H1 (cell line): ENCODE measurements at regions not wholly inside any gene's neighbourhood (a gene's known extent, or its start where the extent isn't known, plus 50 kb on each side); places are given as distances from the start of the nearest gene placed in this dataset.

Experiments
- CTCF ChIA-PET: fragments of 300-600 bp; sonication (Branson Sonifier 250); formaldehyde crosslinking; loops from one replicate; lab custom pipeline; 2021; ENCODE audit not compliant: partially characterized antibody; lab: Charles Lee
- POLR2A ChIA-PET: fragments of 300-600 bp; sonication (Branson Sonifier 250); formaldehyde crosslinking; loops from one replicate; lab custom pipeline; 2021; ENCODE audit warnings: inconsistent platforms; ENCODE audit not compliant: partially characterized antibody; lab: Charles Lee
- DNase-seq, 2 experiments: peaks; one replicate each; pipeline versions ENCODE4 v3.0.0 to v3.0.0-alpha.2; 2010 to 2022; ENCODE audit warnings: low spot score in 2 of 2, low read depth in 1 of 2, mixed read lengths in 1 of 2
- FAIRE-seq: peaks from 2 replicates; lab custom pipeline; 2011; peaks lifted over from hg19 to GRCh38; lab: Jason Lieb, UNC
- H2AFZ ChIP-seq: 2 replicates; pipeline ENCODE4 v1.8.1; 2012; ENCODE audit warnings: low read length, inconsistent platforms
- H2AK5ac ChIP-seq: 2 replicates; pipeline ENCODE4 v1.6.1; 2013; ENCODE audit warnings: low read depth, low read length
- H2BK120ac ChIP-seq: replicated peaks from 2 replicates; pipeline ENCODE3; 2013; ENCODE audit warnings: low read depth, low read length, inconsistent platforms
- H2BK12ac ChIP-seq: 2 replicates; pipeline ENCODE4 v1.6.1; 2013; ENCODE audit warnings: low read depth, low read length
- H2BK15ac ChIP-seq: 2 replicates; pipeline ENCODE4 v1.6.1; 2013; ENCODE audit warnings: low read length
- H2BK20ac ChIP-seq: 2 replicates; pipeline ENCODE4 v1.6.1; 2013; ENCODE audit warnings: low read length
- H2BK5ac ChIP-seq: 2 replicates; pipeline ENCODE4 v1.6.1; 2013; ENCODE audit warnings: low read depth, low read length
- H3K14ac ChIP-seq: 2 replicates; pipeline ENCODE4 v1.6.1; 2013; ENCODE audit warnings: inconsistent platforms; ENCODE audit not compliant: insufficient read length
- H3K18ac ChIP-seq: 2 replicates; pipeline ENCODE4 v1.6.1; 2013; ENCODE audit warnings: low read length; ENCODE audit errors: extremely low read depth
- H3K23ac ChIP-seq: 2 replicates; pipeline ENCODE4 v1.6.1; 2013; ENCODE audit warnings: inconsistent platforms; ENCODE audit not compliant: insufficient read length
- H3K23me2 ChIP-seq: 2 replicates; pipeline ENCODE4 v1.6.1; 2013; ENCODE audit warnings: low read depth, low read length
- H3K27ac ChIP-seq: 2 replicates; pipeline ENCODE4 v1.6.1; 2011; ENCODE audit warnings: low read depth, low read length, inconsistent platforms
- H3K27me3 ChIP-seq, 4 experiments: replicated peaks in 1 of 4; 1 replicate in 1 of 4; 2 replicates in 3 of 4; pipeline versions ENCODE4 v1.6.1 to v1.8.1; 2011 to 2013; ENCODE audit warnings: low read length in 3 of 4, mild to moderate bottlenecking in 3 of 4, inconsistent platforms in 2 of 4, mixed read lengths in 2 of 4, moderate library complexity in 1 of 4; ENCODE audit not compliant: control insufficient read depth in 3 of 4, insufficient read depth in 3 of 4; ENCODE audit errors: extremely low read depth in 1 of 4
- H3K36me3 ChIP-seq, 4 experiments: 2 replicates each; pipeline versions ENCODE4 v1.6.1 to v1.8.1; 2011 to 2013; ENCODE audit warnings: mild to moderate bottlenecking in 4 of 4, low read length in 3 of 4, moderate library complexity in 2 of 4, control low read depth in 1 of 4, inconsistent platforms in 1 of 4; ENCODE audit not compliant: insufficient read depth in 4 of 4, control insufficient read depth in 2 of 4
- H3K4ac ChIP-seq: replicated peaks from 2 replicates; pipeline ENCODE3; 2013; ENCODE audit warnings: low read length, low read depth, mixed read lengths, inconsistent platforms; ENCODE audit not compliant: insufficient read length
- H3K4me1 ChIP-seq, 4 experiments: replicated peaks in 1 of 4; 1 replicate in 1 of 4; 2 replicates in 3 of 4; pipeline versions ENCODE4 v1.6.1 to v1.8.1; 2011 to 2013; ENCODE audit warnings: low read length in 3 of 4, inconsistent platforms in 2 of 4, mixed read lengths in 1 of 4; ENCODE audit not compliant: insufficient read depth in 4 of 4, control insufficient read depth in 3 of 4
- H3K4me2 ChIP-seq, 2 experiments: 2 replicates each; pipeline versions ENCODE4 v1.6.1 to v1.8.1; 2011 to 2013; ENCODE audit warnings: low read depth in 2 of 2, low read length in 2 of 2, control low read depth in 1 of 2, inconsistent platforms in 1 of 2, mild to moderate bottlenecking in 1 of 2; ENCODE audit not compliant: insufficient read depth in 1 of 2
- H3K4me3 ChIP-seq, 4 experiments: fragments of 200-600, 300-600 bp in 1 of 4; sonication (generic), shearing (Covaris generic), sonication (Bioruptor Twin) in 1 of 4; 2 replicates each; pipeline versions ENCODE4 v1.5.1 to v1.8.1; 2011 to 2016; ENCODE audit warnings: low read length in 4 of 4, low read depth in 3 of 4, control low read depth in 2 of 4, inconsistent platforms in 2 of 4, mild to moderate bottlenecking in 2 of 4, mixed read lengths in 1 of 4, moderate library complexity in 1 of 4; ENCODE audit not compliant: insufficient read depth in 2 of 4; ENCODE audit errors: extremely low read depth in 1 of 4
- H3K56ac ChIP-seq: replicated peaks from 2 replicates; pipeline ENCODE3; 2013; ENCODE audit warnings: low read depth, mild to moderate bottlenecking, mixed read lengths, low read length, inconsistent platforms; ENCODE audit not compliant: insufficient read length
- H3K79me1 ChIP-seq: 2 replicates; pipeline ENCODE4 v1.6.1; 2013; ENCODE audit warnings: low read depth, low read length, control low read depth
- H3K79me2 ChIP-seq, 2 experiments: 2 replicates each; pipeline versions ENCODE4 v1.6.1 to v1.8.1; 2012 to 2013; ENCODE audit warnings: low read length in 2 of 2, mild to moderate bottlenecking in 2 of 2, inconsistent platforms in 1 of 2; ENCODE audit not compliant: insufficient read depth in 2 of 2, control insufficient read depth in 1 of 2
- H3K9ac ChIP-seq, 4 experiments: replicated peaks in 1 of 4; 1 replicate in 1 of 4; 2 replicates in 3 of 4; pipeline versions ENCODE4 v1.6.1 to v1.8.1; 2011 to 2013; ENCODE audit warnings: low read depth in 3 of 4, low read length in 3 of 4, control low read depth in 2 of 4, mild to moderate bottlenecking in 2 of 4, moderate library complexity in 2 of 4, inconsistent platforms in 1 of 4; ENCODE audit errors: extremely low read depth in 1 of 4
- H3K9me3 ChIP-seq, 2 experiments: 2 replicates each; pipeline versions ENCODE4 v1.6.1 to v1.8.1; 2012 to 2013; ENCODE audit warnings: mild to moderate bottlenecking in 2 of 2, moderate library complexity in 2 of 2, control low read depth in 1 of 2, inconsistent platforms in 1 of 2, low read depth in 1 of 2, low read length in 1 of 2, mixed read lengths in 1 of 2; ENCODE audit not compliant: insufficient read depth in 2 of 2
- H4K20me1 ChIP-seq, 2 experiments: replicated peaks in 1 of 2; 2 replicates each; pipeline versions ENCODE3 to v1.8.1; 2011 to 2013; ENCODE audit warnings: inconsistent platforms in 2 of 2, low read length in 2 of 2, mild to moderate bottlenecking in 1 of 2; ENCODE audit not compliant: insufficient read depth in 2 of 2, control insufficient read depth in 1 of 2
- H4K5ac ChIP-seq: 2 replicates; pipeline ENCODE4 v1.6.1; 2013; ENCODE audit warnings: low read length, low read depth, mixed read lengths, inconsistent platforms; ENCODE audit not compliant: insufficient read length
- H4K8ac ChIP-seq: 2 replicates; pipeline ENCODE4 v1.8.0; 2013; ENCODE audit warnings: mild to moderate bottlenecking, moderate library complexity, low read length, inconsistent platforms; ENCODE audit not compliant: insufficient read depth; ENCODE audit errors: extremely low read depth
- H4K91ac ChIP-seq: replicated peaks from 2 replicates; pipeline ENCODE3; 2013; ENCODE audit warnings: low read length, mixed read lengths, inconsistent platforms; ENCODE audit not compliant: insufficient read length
- KDM1A ChIP-seq: fragments of 200-600, 300-600 bp; sonication (generic); IDR thresholded peaks from 2 replicates; pipeline ENCODE4 v1.7.1; 2016; ENCODE audit warnings: mild to moderate bottlenecking, low read length, borderline replicate concordance
- SP2 ChIP-seq: IDR thresholded peaks from 2 replicates; pipeline ENCODE4 v1.6.1; 2012; ENCODE audit warnings: mild to moderate bottlenecking, low read length, inconsistent platforms
- TAF7 ChIP-seq: optimal IDR thresholded peaks from 2 replicates; pipeline ENCODE3; 2011; ENCODE audit warnings: low read depth, mild to moderate bottlenecking, inconsistent platforms, low read length, moderate library complexity, borderline replicate concordance
- TEAD4 ChIP-seq: IDR thresholded peaks from 2 replicates; pipeline ENCODE4 v1.6.1; 2012; ENCODE audit warnings: low read depth, low read length, inconsistent platforms, mixed read lengths
- WGBS, 2 experiments: shearing (Covaris generic) in 1 of 2; methylation state at CpG; one replicate each; pipeline versions ENCODE4 v1.1.6 to v1.1.7; 2013 to 2015; ENCODE audit warnings: low lambda C conversion rate in 2 of 2, mixed read lengths in 2 of 2, inconsistent platforms in 1 of 2, low coverage in 1 of 2, missing lambda C conversion rate in 1 of 2; ENCODE audit not compliant: insufficient replicate concordance in 2 of 2, insufficient coverage in 1 of 2, insufficient read length in 1 of 2; ENCODE audit errors: extremely low coverage in 1 of 2, missing lambda C conversion rate in 1 of 2; 5-methylcytosine and 5-hydroxymethylcytosine counted together

GRCh38 chr20:43863821-43864544 lies 50.7 kb upstream of the TOX2 start:
- H2BK120ac ChIP-seq, result no peak overlapping the region
- H3K36me3 ChIP-seq, result no peaks in the 10 kb centered on the region
- no peak for FAIRE-seq
- POLR2A ChIA-PET, result interaction anchor here (0.6 kb wide), 2 partner anchors 12 to 1958 kb away, joined by 3 read pairs; no protein-coding TSS in a partner anchor
- no peak overlapping the region for H3K27ac ChIP-seq
- H3K27me3 ChIP-seq, result no peaks in the 10 kb centered on the region
- H3K9me3 ChIP-seq, result no peaks in the 10 kb centered on the region
- no peak overlapping the region for H3K23ac ChIP-seq
- H2AK5ac ChIP-seq, result no peak overlapping the region
- CTCF ChIA-PET, result interaction anchor here (1.1 to 1.5 kb wide), 3 partner anchors 18 to 113 kb away, joined by 3 to 4 read pairs (median 4); no protein-coding TSS in a partner anchor
- H3K79me1 ChIP-seq, result no peaks in the 10 kb centered on the region
- H3K9ac ChIP-seq, result no peak overlapping the region
- no peak overlapping the region for H3K4me2 ChIP-seq
- no peak overlapping the region for H4K5ac ChIP-seq
- no peak overlapping the region for H4K91ac ChIP-seq
- H3K18ac ChIP-seq, result no peak overlapping the region
- H2BK20ac ChIP-seq, result no peak overlapping the region
- TF ChIP-seq TEAD4 (no peak), SP2 (no peak), KDM1A (no peak), TAF7 (no peak)
- H2BK5ac ChIP-seq, result no peak overlapping the region
- H3K79me2 ChIP-seq, result no peaks in the 10 kb centered on the region
- 83% methylated on average over 10 of the region's 10 CpGs; no CpG with 5 or more reads in 1 of the 2 experiments for WGBS, 2 experiments
- no peak overlapping the region for H3K14ac ChIP-seq
- H3K23me2 ChIP-seq, result no peaks in the 10 kb centered on the region
- H4K20me1 ChIP-seq, result no peaks in the 10 kb centered on the region
- 0 out of 2 replicates have a peak overlapping the region, but pooled peaks have one; percentile 44 for H2AFZ ChIP-seq
- H4K8ac ChIP-seq, result no peak overlapping the region
- H3K4me1 ChIP-seq, result no peaks in the 10 kb centered on the region
- no peak for DNase-seq
- no peak overlapping the region for H3K4ac ChIP-seq
- H3K4me3 ChIP-seq, result no peak overlapping the region
- H2BK15ac ChIP-seq, result no peak overlapping the region
- H2BK12ac ChIP-seq, result no peak overlapping the region
- H3K56ac ChIP-seq, result no peak overlapping the region
